ENCODE measurements at regions not wholly inside any gene's neighbourhood (a gene's known extent, or its start where the extent isn't known, plus 50 kb on each side); places are given as distances from the start of the nearest gene placed in this dataset.
A peak's percentile ranks its signal among the peaks of the same experiment; 100 is the strongest.

DNA sequence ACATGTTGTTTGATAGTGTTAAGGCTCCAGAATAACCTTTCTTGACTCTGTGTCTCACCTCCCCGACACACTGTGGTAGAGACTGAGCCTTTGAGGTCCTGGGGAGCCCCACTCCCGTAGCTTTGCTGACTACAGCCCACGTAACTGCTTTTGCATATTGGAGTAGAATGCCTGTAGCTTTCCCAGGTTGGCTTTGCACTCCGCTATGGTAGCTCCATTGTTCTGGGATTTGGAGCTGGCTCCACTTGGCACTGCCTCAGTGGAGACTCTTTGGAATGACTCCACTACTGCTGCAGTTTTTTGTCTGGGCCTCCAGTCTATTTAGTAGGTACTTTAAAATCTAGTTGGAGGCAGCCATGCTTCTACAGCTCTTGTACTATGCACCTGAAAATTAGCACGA, 56.2 kb upstream of the ANXA1 start:
- Histone ChIP-seq H3K4me3 (ENCODE audit: low read depth, low read length, poor library complexity, severe bottlenecking) (no peak overlapping the region), H2AFZ (ENCODE audit: low read length) (no peak overlapping the region)
- no TSS peak for BruUV-seq (replicated peaks)

DNA sequence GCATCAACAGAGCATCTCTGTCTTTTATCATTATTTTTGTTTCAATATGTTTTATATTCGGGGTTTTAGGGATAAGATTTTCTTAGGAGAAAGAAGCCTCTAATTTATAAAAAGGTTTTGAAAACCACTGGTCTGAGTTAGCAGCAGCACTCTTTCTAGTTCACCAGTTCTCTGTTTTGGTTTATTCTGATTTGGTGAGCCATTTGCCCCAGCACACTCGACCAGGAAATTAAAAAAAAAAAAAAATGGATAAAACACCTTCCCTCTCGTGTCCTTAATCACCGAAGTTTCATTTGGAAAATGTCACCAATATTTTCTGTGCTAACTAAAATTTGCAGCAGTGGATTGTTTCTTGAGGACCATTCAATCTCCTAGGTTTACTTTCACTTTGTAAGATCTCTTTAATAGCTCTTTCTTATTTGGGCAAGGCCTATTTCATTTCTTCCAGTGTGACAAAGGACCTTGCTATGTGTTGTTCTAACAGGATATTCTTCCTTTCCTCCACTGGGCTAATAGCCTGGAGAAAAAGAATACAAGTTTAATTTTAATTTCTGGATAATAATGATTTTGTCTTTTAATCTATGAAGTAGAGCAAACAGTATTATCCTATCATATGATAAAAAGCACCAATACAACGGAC, 57.8 kb upstream of the ANXA1 start:
- no peaks in the 10 kb centered on the region for H4K20me1 ChIP-seq (ENCODE audit: insufficient read depth, low read length)
- intact Hi-C loops (cut with micrococcal nuclease; ENCODE audit: unreplicated experiment) = no loop called here
- TF ChIP-seq CTCF (conservative IDR thresholded peaks at IDR 0.05; ENCODE audit: low read length) (no peak), EZH2phosphoT487 (IDR thresholded peaks at IDR 0.05; ENCODE audit: borderline replicate concordance, low read depth, low read length) (no peak)
- H3K4me3 ChIP-seq (ENCODE audit: low read depth, low read length, poor library complexity, severe bottlenecking) = no peak overlapping the region
- no peaks in the 10 kb centered on the region for H3K4me1 ChIP-seq (ENCODE audit: insufficient read depth, low read length, poor library complexity, severe bottlenecking)
- no TSS peak for BruUV-seq (replicated peaks)
- H2AFZ ChIP-seq (ENCODE audit: low read length) = peak overlapping the region; percentile 14; the same call in 1 of the 2 replicates
- no peaks in the 10 kb centered on the region for H3K9me2 ChIP-seq (ENCODE audit: insufficient read depth, low read length)
- ChIA-PET CTCF (ENCODE audit: unreplicated experiment) (no interaction called here), POLR2A (interaction anchor here (0.7 kb wide), 1 partner anchor 1935 kb away, joined by 3 read pairs; no protein-coding TSS in a partner anchor)
- H3K79me2 ChIP-seq (ENCODE audit: insufficient read depth, low read depth, low read length) = no peaks in the 10 kb centered on the region
- no peak overlapping the region for H3K27ac ChIP-seq (ENCODE audit: low read depth, low read length, poor library complexity, severe bottlenecking)
- 0 out of 2 replicates have a peak overlapping the region, but pooled peaks have one; percentile 6 for H3K4me2 ChIP-seq (ENCODE audit: low read length)
- no peaks in the 10 kb centered on the region for H3K9me3 ChIP-seq (ENCODE audit: low read length)
- DNase-seq (ENCODE audit: low spot score) = no peak
- no peaks in the 10 kb centered on the region for H3K36me3 ChIP-seq (ENCODE audit: insufficient read depth, low read length)

More for the DNA sequence above, 56.2 kb upstream of the ANXA1 start:
- Histone ChIP-seq H3K4me2 (ENCODE audit: low read length) (no peak overlapping the region), H3K4me1 (ENCODE audit: insufficient read depth, low read length, poor library complexity, severe bottlenecking) (no peaks in the 10 kb centered on the region), H3K9me2 (ENCODE audit: insufficient read depth, low read length) (no peaks in the 10 kb centered on the region), H4K20me1 (ENCODE audit: insufficient read depth, low read length) (no peaks in the 10 kb centered on the region), H3K27ac (ENCODE audit: low read depth, low read length, poor library complexity, severe bottlenecking) (no peak overlapping the region), H3K36me3 (ENCODE audit: insufficient read depth, low read length) (no peaks in the 10 kb centered on the region), H3K79me2 (ENCODE audit: insufficient read depth, low read depth, low read length) (no peaks in the 10 kb centered on the region), H3K9me3 (ENCODE audit: low read length) (no peaks in the 10 kb centered on the region)
- ChIA-PET CTCF (ENCODE audit: unreplicated experiment) (interaction anchor here (1.1 kb wide), 1 partner anchor 12 kb away, joined by 3 read pairs; no protein-coding TSS in a partner anchor), POLR2A (no interaction called here)
- intact Hi-C loops (cut with micrococcal nuclease; ENCODE audit: unreplicated experiment) = no loop called here
- DNase-seq (ENCODE audit: low spot score) = no peak
- TF ChIP-seq CTCF (conservative IDR thresholded peaks at IDR 0.05; ENCODE audit: low read length) (no peak), EZH2phosphoT487 (IDR thresholded peaks at IDR 0.05; ENCODE audit: borderline replicate concordance, low read depth, low read length) (no peak)

DNA sequence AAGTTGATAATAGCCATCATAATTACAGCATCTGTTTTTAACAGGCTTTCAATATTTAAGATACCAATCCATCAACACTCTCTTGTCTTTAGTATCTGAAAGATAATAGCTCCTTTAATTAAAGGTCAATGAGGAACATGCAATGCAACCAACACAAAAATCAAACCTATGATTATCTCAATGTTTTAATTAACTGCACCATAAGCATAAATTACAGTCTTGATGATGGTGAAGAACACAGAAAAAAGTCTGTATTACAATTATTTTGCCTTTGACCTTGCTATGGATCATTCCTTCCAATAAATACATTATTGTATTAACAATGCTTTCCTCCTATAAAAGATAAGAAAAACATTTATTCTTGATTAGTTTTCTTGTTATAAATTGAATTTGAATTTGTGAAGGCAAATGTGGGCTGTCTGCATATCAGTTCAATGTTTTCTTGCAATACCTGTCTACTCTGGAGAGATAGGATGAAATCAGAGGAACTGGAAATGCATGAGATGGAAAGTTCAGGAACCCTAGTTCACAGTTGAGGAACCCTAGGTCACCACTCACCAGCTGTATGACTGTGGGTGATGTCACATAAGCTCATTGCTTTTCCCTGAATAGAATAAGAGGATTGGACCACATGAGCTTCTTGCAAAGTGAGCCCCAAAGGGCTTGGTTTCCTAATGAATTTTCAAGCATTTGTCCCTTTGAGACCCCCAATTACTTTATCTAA, 58.5 kb upstream of the ANXA1 start:
- H3K4me1 ChIP-seq (ENCODE audit: insufficient read depth, low read length, poor library complexity, severe bottlenecking) = no peaks in the 10 kb centered on the region
- intact Hi-C loops (cut with micrococcal nuclease; ENCODE audit: unreplicated experiment) = no loop called here
- TF ChIP-seq EZH2phosphoT487 (IDR thresholded peaks at IDR 0.05; ENCODE audit: borderline replicate concordance, low read depth, low read length) (no peak), CTCF (conservative IDR thresholded peaks at IDR 0.05; ENCODE audit: low read length) (no peak)
- 0 out of 2 replicates have a peak overlapping the region, but pooled peaks have one; percentile 6 for H3K4me2 ChIP-seq (ENCODE audit: low read length)
- no peaks in the 10 kb centered on the region for H3K9me2 ChIP-seq (ENCODE audit: insufficient read depth, low read length)
- H3K27ac ChIP-seq (ENCODE audit: low read depth, low read length, poor library complexity, severe bottlenecking) = no peak overlapping the region
- BruUV-seq (replicated peaks) = no TSS peak
- no peak overlapping the region for H3K4me3 ChIP-seq (ENCODE audit: low read depth, low read length, poor library complexity, severe bottlenecking)
- CTCF ChIA-PET (ENCODE audit: unreplicated experiment) = no interaction called here
- H3K79me2 ChIP-seq (ENCODE audit: insufficient read depth, low read depth, low read length) = no peaks in the 10 kb centered on the region
- POLR2A ChIA-PET = no interaction called here
- no peaks in the 10 kb centered on the region for H3K9me3 ChIP-seq (ENCODE audit: low read length)
- H3K36me3 ChIP-seq (ENCODE audit: insufficient read depth, low read length) = no peaks in the 10 kb centered on the region
- no peak for DNase-seq (ENCODE audit: low spot score)
- peak overlapping the region; percentile 14; the same call in 1 of the 2 replicates for H2AFZ ChIP-seq (ENCODE audit: low read length)
- H4K20me1 ChIP-seq (ENCODE audit: insufficient read depth, low read length) = no peaks in the 10 kb centered on the region
